Dermis microvascular lymphatic vessel endothelial cell (primary cell): ENCODE measurements at regions not wholly inside any gene's neighbourhood (a gene's known extent, or its start where the extent isn't known, plus 50 kb on each side); places are given as distances from the start of the nearest gene placed in this dataset.
A peak's percentile ranks its signal among the peaks of the same experiment; 100 is the strongest.

ENCODE experiments used
- DNase-seq, 2 donors: peaks; one replicate each; pipeline versions ENCODE4 v3.0.0 to v3.0.0-alpha.2; 2010; ENCODE audit warnings: low read depth in 2 of 2

GRCh38 chr4:41427306-41427882, 110.6 kb upstream of the LIMCH1 start:
- DNase-seq = peak in 1 of 2 donors; percentile 91

GRCh38 chr4:41427931-41428600, 109.9 kb upstream of the LIMCH1 start:
- DNase-seq = no peak

- no peak for DNase-seq
These were observed 109.2 kb upstream of the LIMCH1 start for GRCh38 chr4:41428601-41429279.

- no peak for DNase-seq
These were observed 108.7 kb upstream of the LIMCH1 start for GRCh38 chr4:41429280-41429669.

- no peak for DNase-seq
These were observed 107.2 kb upstream of the LIMCH1 start for GRCh38 chr4:41430792-41431191.

- DNase-seq = no peak
These were observed 106.7 kb upstream of the LIMCH1 start for GRCh38 chr4:41431276-41431675.

GRCh38 chr4:41432219-41432618, 105.7 kb upstream of the LIMCH1 start:
- DNase-seq = no peak

GRCh38 chr4:41432881-41433280, 105.1 kb upstream of the LIMCH1 start:
- DNase-seq = peak in 1 of 2 donors; percentile 29

- DNase-seq = no peak
These were observed 104.6 kb upstream of the LIMCH1 start for GRCh38 chr4:41433361-41433760.

- DNase-seq = no peak
These were observed 102.4 kb upstream of the LIMCH1 start for GRCh38 chr4:41435510-41435909.

- peak in 1 of 2 donors; percentile 24 for DNase-seq
These were observed 101.5 kb upstream of the LIMCH1 start for GRCh38 chr4:41436419-41436818.

GRCh38 chr4:41437111-41437536, 100.8 kb upstream of the LIMCH1 start:
- DNase-seq = peak; percentile 16 to 53

- no peak for DNase-seq
These were observed 99.0 kb upstream of the LIMCH1 start for GRCh38 chr4:41438931-41439297.

- peak; percentile 64 to 79 for DNase-seq
These were observed 95.1 kb upstream of the LIMCH1 start for GRCh38 chr4:41442810-41443209.

- no peak for DNase-seq
These were observed 94.4 kb upstream of the LIMCH1 start for GRCh38 chr4:41443340-41444079.

- no peak for DNase-seq
These were observed 91.6 kb upstream of the LIMCH1 start for GRCh38 chr4:41446391-41446790.

- no peak for DNase-seq
These were observed 90.8 kb upstream of the LIMCH1 start for GRCh38 chr4:41446981-41447725.

- DNase-seq = no peak
These were observed 89.0 kb upstream of the LIMCH1 start for GRCh38 chr4:41448934-41449333.

- no peak for DNase-seq
These were observed 86.0 kb upstream of the LIMCH1 start for GRCh38 chr4:41451961-41452360.

GRCh38 chr4:41452484-41453225, 85.3 kb upstream of the LIMCH1 start:
- no peak for DNase-seq

GRCh38 chr4:41454423-41454822, 83.5 kb upstream of the LIMCH1 start:
- DNase-seq = no peak
